Psoas muscle (tissue), 7 donors: ENCODE measurements at regions not wholly inside any gene's neighbourhood (a gene's known extent, or its start where the extent isn't known, plus 50 kb on each side); places are given as distances from the start of the nearest gene placed in this dataset.
"Not testable (repeated sequence)": the region's sequence is repeated elsewhere in the genome, so short reads cannot be mapped to it uniquely, and the experiment has no call there.

ENCODE experiments used
- ATAC-seq, 4 donors: fragments of 200-7000 bp; cut with Tn5 transposase; one replicate each; pipeline ENCODE4 v1.9.1; 2020; ENCODE audit warnings: moderate library complexity in 3 of 4, mild to moderate bottlenecking in 2 of 4
- DNase-seq, 2 donors: peaks; one replicate each; pipeline ENCODE4 v3.0.0-alpha.2; 2020
- H3K27ac ChIP-seq: fragments of 200-600 bp; one replicate; pipeline ENCODE4 v1.8.0; 2022
- H3K27me3 ChIP-seq, 3 donors: fragments of 200-600 bp in 1 of 3; one replicate each; pipeline versions ENCODE4 v1.6.1 to v1.8.0; 2013 to 2022; ENCODE audit warnings: low read length in 2 of 3, mild to moderate bottlenecking in 2 of 3, moderate library complexity in 1 of 3; ENCODE audit not compliant: insufficient read depth in 3 of 3
- H3K36me3 ChIP-seq, 2 donors: fragments of 200-600 bp in 1 of 2; one replicate each; pipeline versions ENCODE4 v1.6.1 to v1.8.0; 2013 to 2022; ENCODE audit warnings: low read depth in 1 of 2, mild to moderate bottlenecking in 1 of 2, moderate library complexity in 1 of 2; ENCODE audit not compliant: insufficient read depth in 1 of 2
- H3K4me1 ChIP-seq: fragments of 200-600 bp; one replicate; pipeline ENCODE4 v1.8.0; 2022
- H3K4me3 ChIP-seq: fragments of 200-600 bp; one replicate; pipeline ENCODE4 v1.8.0; 2022; ENCODE audit warnings: mild to moderate bottlenecking
- H3K9me3 ChIP-seq: fragments of 200-600 bp; one replicate; pipeline ENCODE4 v1.8.0; 2022
- WGBS, 3 donors: extraction: QIAGEN DNeasy Blood & Tissue Kit; methylation state at CpG; one replicate each; pipeline versions ENCODE4 v1.1.6 to v1.1.7; 2013; 5-methylcytosine and 5-hydroxymethylcytosine counted together
- intact Hi-C, 2 donors: fragments of 100-400 bp; cut with DNase I; formaldehyde crosslinking; loops; one replicate each; pipeline versions ENCODE4 v1.11.0 to v1.14.2; 2022
- TF ChIP-seq, protein P1 (sequence below): fragments of 200-600 bp; IDR thresholded peaks from one replicate; pipeline ENCODE4 v1.8.0; 2022; ENCODE audit warnings: antibody characterized with exemption
- donor health status: healthy with polysubstance abuse.
- donor health status: DM: no; HTN: no; CAD: no; lungs with moderate emphysema.
- donor health status: Bipolar disorder and iron deficiency.
- donor health status: healthy.
- donor health status: DM: yes; HTN: yes; CAD: no.
- donor health status: DM: no; HTN: no; CAD: no.
- donor health status: DM: yes; HTN: yes; CAD: no.

DNA sequence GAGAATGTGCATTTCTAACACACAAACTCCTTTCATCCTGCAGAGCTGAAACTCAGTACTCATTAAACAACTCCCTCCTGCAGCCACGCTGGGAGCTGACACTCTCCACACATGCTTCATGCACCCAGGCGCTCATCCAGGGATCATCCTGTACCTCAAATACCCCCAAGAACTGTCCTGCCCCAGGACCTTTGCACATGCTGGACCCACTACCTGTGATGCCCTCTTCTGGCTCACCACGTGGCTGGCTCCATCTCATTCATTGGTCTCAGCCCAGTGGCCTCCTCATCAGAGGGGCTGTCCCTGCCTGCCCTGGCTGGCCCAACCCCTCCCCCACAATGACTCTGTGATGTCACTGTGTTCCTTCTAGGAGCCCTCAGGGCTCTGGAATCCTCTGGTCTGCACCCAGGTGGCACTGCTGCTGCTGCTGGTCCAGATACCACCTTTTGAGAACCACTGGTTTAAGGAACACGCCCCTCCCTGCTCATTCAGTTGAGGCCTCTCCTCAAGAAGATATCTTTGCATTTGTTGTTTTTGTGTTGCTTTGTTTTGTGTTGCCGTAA, 160.9 kb upstream of the FOXF1 start:
- no peak for ATAC-seq
- intact Hi-C loops = no loop called here
- TF ChIP-seq, protein P1, sequence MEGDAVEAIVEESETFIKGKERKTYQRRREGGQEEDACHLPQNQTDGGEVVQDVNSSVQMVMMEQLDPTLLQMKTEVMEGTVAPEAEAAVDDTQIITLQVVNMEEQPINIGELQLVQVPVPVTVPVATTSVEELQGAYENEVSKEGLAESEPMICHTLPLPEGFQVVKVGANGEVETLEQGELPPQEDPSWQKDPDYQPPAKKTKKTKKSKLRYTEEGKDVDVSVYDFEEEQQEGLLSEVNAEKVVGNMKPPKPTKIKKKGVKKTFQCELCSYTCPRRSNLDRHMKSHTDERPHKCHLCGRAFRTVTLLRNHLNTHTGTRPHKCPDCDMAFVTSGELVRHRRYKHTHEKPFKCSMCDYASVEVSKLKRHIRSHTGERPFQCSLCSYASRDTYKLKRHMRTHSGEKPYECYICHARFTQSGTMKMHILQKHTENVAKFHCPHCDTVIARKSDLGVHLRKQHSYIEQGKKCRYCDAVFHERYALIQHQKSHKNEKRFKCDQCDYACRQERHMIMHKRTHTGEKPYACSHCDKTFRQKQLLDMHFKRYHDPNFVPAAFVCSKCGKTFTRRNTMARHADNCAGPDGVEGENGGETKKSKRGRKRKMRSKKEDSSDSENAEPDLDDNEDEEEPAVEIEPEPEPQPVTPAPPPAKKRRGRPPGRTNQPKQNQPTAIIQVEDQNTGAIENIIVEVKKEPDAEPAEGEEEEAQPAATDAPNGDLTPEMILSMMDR = no peak
- 70 to 78% (median 75%) methylated on average over 5 of the region's 5 CpGs for WGBS, 3 donors
- DNase-seq = no peak
- H3K27ac ChIP-seq = no peak overlapping the region
- no peak overlapping the region for H3K4me3 ChIP-seq
- no peaks in the 10 kb centered on the region for H3K4me1 ChIP-seq
- H3K27me3 ChIP-seq = peaks cover 0 to 46% (median 11%) of the 10 kb centered on the region in 3 donors
- H3K36me3 ChIP-seq = no peaks in the 10 kb centered on the region
- no peaks in the 10 kb centered on the region for H3K9me3 ChIP-seq

DNA sequence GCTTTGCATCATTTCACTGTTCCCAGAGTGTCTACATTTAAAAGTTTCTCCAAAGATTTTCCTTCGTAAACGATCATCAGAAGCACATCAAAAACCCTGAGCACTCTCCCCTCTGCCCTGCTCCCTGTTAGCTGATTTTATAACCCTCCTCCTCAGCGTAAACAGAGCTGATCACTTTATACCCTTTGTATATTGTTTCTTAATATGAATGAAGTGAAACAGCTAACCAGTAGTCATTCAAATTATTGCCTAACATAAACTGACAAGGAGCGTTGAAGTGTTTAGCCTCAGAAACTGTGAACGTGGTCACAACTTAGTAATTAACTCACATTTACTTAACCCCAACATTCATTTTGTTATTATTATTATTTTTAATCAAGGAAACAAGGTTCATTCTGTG, 160.0 kb upstream of the FOXF1 start:
- TF ChIP-seq, protein P1 = no peak
- Histone ChIP-seq H3K36me3 (no peaks in the 10 kb centered on the region), H3K4me1 (no peaks in the 10 kb centered on the region), H3K9me3 (no peaks in the 10 kb centered on the region), H3K27ac (no peak overlapping the region), H3K4me3 (no peak overlapping the region), H3K27me3 (peaks cover 0 to 46% (median 11%) of the 10 kb centered on the region in 3 donors)
- intact Hi-C loops = no loop called here
- 37 to 47% (median 45%) methylated on average over 5 of the region's 5 CpGs for WGBS, 3 donors
- ATAC-seq = no peak
- no peak for DNase-seq

DNA sequence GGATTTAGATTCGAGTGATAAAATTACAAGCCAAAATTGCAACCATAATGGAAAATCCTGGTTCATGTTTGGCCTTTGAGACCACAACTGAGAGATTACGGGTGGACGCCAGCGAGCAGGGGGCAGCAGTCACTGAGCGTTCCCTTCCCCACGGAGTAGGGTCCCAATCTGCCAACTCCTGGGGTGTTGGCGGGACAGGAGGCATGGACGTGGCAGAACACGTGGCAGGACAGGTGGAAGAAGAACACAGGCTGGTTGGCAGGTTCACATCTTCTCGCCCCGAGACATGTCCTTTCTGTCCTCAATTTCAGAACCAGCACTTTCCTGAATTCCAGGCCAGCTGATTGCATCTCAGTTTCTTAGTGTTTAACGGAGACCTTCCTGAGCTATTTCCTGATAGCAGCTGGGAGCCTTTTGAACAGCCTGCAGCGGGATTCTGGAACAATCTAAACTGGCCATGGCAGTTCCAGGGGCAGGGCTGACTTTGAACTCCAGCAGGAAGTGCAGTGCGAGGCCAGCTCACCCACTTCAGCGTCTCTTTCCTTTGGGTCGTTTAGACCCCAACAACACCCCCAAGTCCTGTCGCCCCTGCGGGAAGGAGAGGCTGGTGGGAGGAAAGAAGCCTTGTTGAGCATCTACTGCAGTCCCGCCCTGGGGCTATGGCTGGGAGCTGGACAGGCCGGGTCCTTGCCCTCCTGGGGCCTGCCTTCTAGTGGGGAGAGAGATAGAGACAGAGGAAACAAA, 159.1 kb upstream of the FOXF1 start:
- WGBS, 3 donors = 47 to 54% (median 51%) methylated on average over 20 of the region's 20 CpGs
- H3K27ac ChIP-seq = no peak overlapping the region
- no peaks in the 10 kb centered on the region for H3K9me3 ChIP-seq
- DNase-seq (no peak), ATAC-seq (no peak)
- no peaks in the 10 kb centered on the region for H3K4me1 ChIP-seq
- H3K27me3 ChIP-seq = peaks cover 0 to 44% (median 11%) of the 10 kb centered on the region in 3 donors
- TF ChIP-seq, protein P1 = no peak
- no peak overlapping the region for H3K4me3 ChIP-seq
- intact Hi-C loops = no loop called here
- no peaks in the 10 kb centered on the region for H3K36me3 ChIP-seq

DNA sequence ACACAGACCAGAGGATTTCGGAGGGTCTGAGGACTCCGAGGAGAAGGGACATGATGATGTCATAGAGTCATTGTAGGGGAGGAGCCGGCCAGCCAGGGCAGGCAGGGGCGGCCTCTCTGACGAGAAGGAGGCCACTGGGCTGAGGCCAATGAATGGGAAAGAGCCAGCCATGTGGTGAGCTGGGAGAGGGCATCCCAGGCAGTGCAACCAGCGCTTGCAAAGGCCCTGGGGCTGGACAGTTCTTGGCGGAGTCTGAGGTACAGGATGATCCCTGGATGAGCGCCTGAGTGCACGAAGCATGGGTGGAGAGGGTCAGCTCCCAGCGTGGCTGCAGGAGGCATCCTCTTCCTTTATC, 158.6 kb upstream of the FOXF1 start:
- H3K4me3 ChIP-seq, H3K9me3 ChIP-seq, H3K4me1 ChIP-seq, H3K36me3 ChIP-seq, H3K27ac ChIP-seq, ATAC-seq, intact Hi-C loops, DNase-seq: not testable (repeated sequence)
- peaks cover 0 to 38% (median 11%) of the 10 kb centered on the region in 3 donors for H3K27me3 ChIP-seq
- 51 to 54% (median 52%) methylated on average over 10 of the region's 10 CpGs for WGBS, 3 donors

DNA sequence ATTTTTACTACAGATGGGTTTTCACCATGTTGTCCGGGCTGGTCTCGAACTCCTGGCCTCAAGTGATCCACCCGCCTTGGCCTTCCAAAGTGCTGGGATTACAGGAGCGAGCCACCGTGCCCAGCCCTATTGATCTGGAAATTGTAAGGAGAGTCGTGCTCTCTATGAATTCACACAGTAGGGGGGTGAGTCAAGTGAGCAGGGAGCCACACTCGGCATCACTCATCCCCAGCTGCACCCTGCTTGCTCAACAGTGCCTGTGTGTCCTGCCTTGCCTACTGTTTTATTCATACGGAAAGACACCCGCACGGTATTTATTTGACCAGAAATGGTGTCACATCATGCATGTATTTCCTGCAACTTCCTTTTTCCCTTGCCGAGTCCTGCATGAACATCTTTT, 157.2 kb upstream of the FOXF1 start:
- DNase-seq (no peak), ATAC-seq (no peak)
- Histone ChIP-seq H3K4me1 (no peaks in the 10 kb centered on the region), H3K27me3 (peaks cover 0 to 38% (median 8%) of the 10 kb centered on the region in 3 donors), H3K27ac (no peak overlapping the region), H3K4me3 (no peak overlapping the region), H3K36me3 (no peaks in the 10 kb centered on the region), H3K9me3 (no peaks in the 10 kb centered on the region)
- TF ChIP-seq, protein P1 = no peak
- WGBS, 3 donors = 74 to 78% (median 75%) methylated on average over 11 of the region's 11 CpGs
- intact Hi-C loops = no loop called here
